HG02885 (cell line): ENCODE measurements at regions not wholly inside any gene's neighbourhood (a gene's known extent, or its start where the extent isn't known, plus 50 kb on each side); places are given as distances from the start of the nearest gene placed in this dataset.

Experiments used
- ATAC-seq: cut with Tn5 transposase; IDR thresholded peaks from one replicate; pipeline ENCODE4 v1.9.1; 2021; ENCODE audit warnings: mild to moderate bottlenecking; ENCODE audit not compliant: unreplicated experiment, poor library complexity

DNA sequence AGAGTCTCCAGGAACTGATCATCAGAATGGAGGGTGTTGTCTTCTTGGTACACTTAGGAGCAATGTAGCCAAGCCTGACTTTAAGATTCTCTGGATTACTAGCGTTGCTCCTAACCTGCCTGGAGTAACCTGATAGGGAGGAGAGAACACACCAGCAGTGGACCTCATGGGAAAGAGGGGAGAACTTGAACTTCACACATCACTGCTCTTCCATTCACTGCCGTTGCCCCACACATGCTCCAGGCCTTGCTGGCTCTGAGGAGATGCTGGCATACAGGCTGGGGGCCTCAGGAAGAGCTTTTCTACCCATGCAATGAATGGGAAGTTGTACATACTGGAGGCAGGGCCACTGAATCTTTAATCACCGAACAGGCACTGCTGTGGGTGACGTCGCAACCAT lies 60.3 kb upstream of the ADAMTS16 start:
- ATAC-seq = no peak

DNA sequence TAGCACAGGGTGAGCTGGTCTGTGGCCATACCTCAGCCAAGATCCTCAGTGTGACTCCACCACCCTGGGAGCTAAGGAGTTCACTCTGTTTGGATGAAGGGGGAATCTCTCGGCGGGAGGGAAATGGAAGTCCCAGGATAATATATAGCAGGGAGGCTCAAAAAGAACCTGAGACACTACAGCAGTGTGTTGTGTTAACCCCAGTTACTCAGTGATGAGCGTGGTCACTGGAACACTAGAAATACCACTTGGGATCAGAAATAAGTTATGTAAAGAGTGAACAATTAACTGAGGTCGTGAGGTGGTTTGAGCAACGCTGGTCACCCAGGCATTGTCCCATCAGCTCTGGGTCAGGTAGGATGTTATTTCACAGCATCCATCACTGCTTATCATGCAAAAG lies 59.3 kb upstream of the ADAMTS16 start:
- no peak for ATAC-seq

DNA sequence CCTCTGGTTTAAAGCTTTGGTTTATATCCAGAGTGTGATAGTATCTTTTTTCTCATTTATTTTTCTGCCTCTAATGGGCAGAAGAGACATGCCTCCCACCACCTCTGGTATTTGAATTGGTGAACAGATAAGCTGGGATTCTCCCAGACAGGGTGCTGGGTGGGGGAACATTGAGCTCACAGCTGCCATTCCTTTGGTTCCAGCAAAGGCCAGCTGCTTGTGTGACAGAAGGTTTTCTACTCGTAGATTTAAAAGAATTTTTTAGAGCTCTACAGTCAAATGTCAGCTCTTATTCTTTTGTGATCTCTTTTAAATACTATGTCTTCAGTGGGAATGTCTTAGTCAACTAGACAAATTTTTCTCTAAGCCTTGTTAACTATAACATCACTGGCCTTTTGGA lies 54.7 kb upstream of the ADAMTS16 start:
- no peak for ATAC-seq

DNA sequence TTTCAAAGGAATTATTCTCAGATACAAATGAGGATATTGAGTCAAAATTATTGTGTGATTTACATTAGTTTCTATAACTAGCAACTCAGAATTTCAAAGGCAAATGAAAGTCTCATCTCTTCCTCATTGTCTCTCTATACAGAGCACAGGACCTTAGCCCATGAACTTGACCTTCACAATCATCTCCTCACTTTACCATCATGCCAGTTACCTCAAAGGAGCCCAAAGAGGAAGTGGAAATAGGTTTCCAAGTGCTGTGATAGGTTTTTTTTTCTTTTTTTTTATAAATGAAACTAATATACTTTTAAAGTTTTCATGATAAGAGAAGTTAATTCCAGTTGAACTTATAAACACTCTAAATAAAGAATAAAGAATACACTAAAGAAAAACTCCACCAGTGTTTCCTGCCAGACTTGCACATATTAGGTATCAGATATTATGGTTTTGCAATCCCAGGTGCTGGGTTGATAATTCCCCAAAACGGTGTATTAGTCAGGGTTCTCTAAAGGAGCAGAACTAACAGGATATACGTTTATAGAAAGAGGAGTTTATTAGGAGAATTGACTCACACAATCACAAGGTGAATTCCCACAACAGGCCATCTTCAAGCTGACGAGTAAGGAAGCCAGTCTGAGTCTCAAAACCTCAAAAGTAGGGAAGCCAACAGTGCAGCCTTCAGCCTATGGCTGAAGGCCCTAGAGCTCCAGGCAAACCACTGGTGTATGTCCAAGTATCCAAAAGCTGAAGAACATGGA lies 50.1 kb upstream of the ADAMTS16 start:
- ATAC-seq = no peak
